Breast epithelium (tissue), 3 donors: ENCODE measurements at regions not wholly inside any gene's neighbourhood (a gene's known extent, or its start where the extent isn't known, plus 50 kb on each side); places are given as distances from the start of the nearest gene placed in this dataset.

ENCODE experiments used
- CTCF ChIP-seq, 3 donors: fragments of 450-650 bp; IDR thresholded peaks; one replicate each; pipeline ENCODE4 v1.5.1; 2016 to 2017; ENCODE audit warnings: antibody characterized with exemption in 3 of 3, mild to moderate bottlenecking in 3 of 3, moderate library complexity in 3 of 3
- POLR2A ChIP-seq: fragments of 450-650 bp; IDR thresholded peaks from one replicate; pipeline ENCODE4 v1.6.1; 2016; ENCODE audit warnings: antibody characterized with exemption, mild to moderate bottlenecking, moderate library complexity
- POLR2AphosphoS5 ChIP-seq, 3 donors: sonication (generic); formaldehyde crosslinking; IDR thresholded peaks; one replicate each; pipeline ENCODE4 v1.6.1; 2017; ENCODE audit warnings: antibody characterized with exemption in 3 of 3

- no peak for TF ChIP-seq CTCF (IDR thresholded peaks at IDR 0.05)
- TF ChIP-seq POLR2A = no peak
- no peak for TF ChIP-seq POLR2AphosphoS5 (IDR thresholded peaks at IDR 0.05)
Observed at GRCh38 chr19:31119951-31120690, 229.1 kb downstream of the TSHZ3 start.
